SU-DHL-6 (cell line): ENCODE measurements at regions not wholly inside any gene's neighbourhood (a gene's known extent, or its start where the extent isn't known, plus 50 kb on each side); places are given as distances from the start of the nearest gene placed in this dataset.

Experiments used
- H2AFZ ChIP-seq: fragments of 200-600 bp; sonication (generic); 2 replicates; pipeline ENCODE4 v1.6.1; 2014; ENCODE audit warnings: low read depth, mild to moderate bottlenecking, moderate library complexity, mixed read lengths, antibody characterized with exemption, low read length; ENCODE audit not compliant: severe bottlenecking
- H3F3A ChIP-seq: fragments of 200-600 bp; shearing (Covaris generic); 2 replicates; pipeline ENCODE4 v1.6.0; 2016; ENCODE audit warnings: antibody characterized with exemption, mild to moderate bottlenecking; ENCODE audit not compliant: insufficient read depth
- H3K27ac ChIP-seq: fragments of 200-600 bp; sonication (generic); 2 replicates; pipeline ENCODE4 v1.5.1; 2016; ENCODE audit warnings: low read depth, mild to moderate bottlenecking, low read length, moderate library complexity, mixed read lengths
- H3K27me3 ChIP-seq: fragments of 200-600 bp; sonication (generic), shearing (Covaris generic); 2 replicates; pipeline ENCODE4 v1.6.0; 2014; ENCODE audit warnings: mild to moderate bottlenecking, low read length
- H3K36me3 ChIP-seq: fragments of 200-600 bp; sonication (generic); 2 replicates; pipeline ENCODE4 v1.6.1; 2014; ENCODE audit warnings: mild to moderate bottlenecking, low read length, mixed read lengths
- H3K4me2 ChIP-seq: fragments of 300-600, 200-600 bp; shearing (Covaris generic), sonication (generic); 2 replicates; pipeline ENCODE4 v1.6.0; 2014; ENCODE audit warnings: low read length, low read depth, mild to moderate bottlenecking; ENCODE audit not compliant: poor library complexity, severe bottlenecking
- H3K4me3 ChIP-seq: fragments of 200-600 bp; sonication (generic); 2 replicates; pipeline ENCODE4 v1.5.1; 2014; ENCODE audit warnings: antibody characterized with exemption, low read length, mild to moderate bottlenecking, mixed read lengths; ENCODE audit not compliant: insufficient read depth, poor library complexity, severe bottlenecking
- H3K79me2 ChIP-seq: fragments of 200-600 bp; sonication (generic); 2 replicates; pipeline ENCODE4 v1.6.1; 2014; ENCODE audit warnings: mild to moderate bottlenecking, low read length, moderate library complexity; ENCODE audit not compliant: insufficient read depth
- H3K9ac ChIP-seq: fragments of 200-600 bp; sonication (generic); 2 replicates; pipeline ENCODE4 v1.7.0; 2014; ENCODE audit warnings: mild to moderate bottlenecking, low read length
- H3K9me2 ChIP-seq: fragments of 200-600 bp; sonication (generic); replicated peaks from 2 replicates; pipeline ENCODE4 v1.6.1; 2014; ENCODE audit warnings: low read length; ENCODE audit not compliant: insufficient read depth
- H3K9me3 ChIP-seq: fragments of 200-600 bp; sonication (generic); 2 replicates; pipeline ENCODE4 v1.6.1; 2014; ENCODE audit warnings: low read length, mixed read lengths; ENCODE audit not compliant: insufficient read depth
- H4K20me1 ChIP-seq: fragments of 200-600 bp; sonication (generic); 2 replicates; pipeline ENCODE4 v1.6.1; 2014; ENCODE audit warnings: low read depth, mild to moderate bottlenecking, antibody characterized with exemption, low read length, moderate library complexity, mixed read lengths
- CTCF ChIP-seq: fragments of 200-600 bp; sonication (generic); IDR thresholded peaks from one replicate; pipeline ENCODE4 v1.5.1; 2017; ENCODE audit warnings: antibody characterized with exemption, mild to moderate bottlenecking, low read length, moderate library complexity; ENCODE audit not compliant: insufficient read depth, poor library complexity, severe bottlenecking
- EZH2phosphoT487 ChIP-seq: fragments of 200-600 bp; sonication (generic), shearing (Covaris generic); conservative IDR thresholded peaks from 2 replicates; pipeline ENCODE4 v1.6.1; 2018; ENCODE audit warnings: mild to moderate bottlenecking, antibody characterized with exemption, low read length, moderate library complexity, mixed read lengths

GRCh38 chr3:44070841-44071546 is 170.7 kb upstream of the TOPAZ1 start:
- Histone ChIP-seq H3K9me3 (no peaks in the 10 kb centered on the region), H3K9ac (no peak overlapping the region), H2AFZ (no peak overlapping the region), H3K79me2 (peaks cover 9% of the 10 kb centered on the region; the same call in 1 of the 2 replicates), H3K27ac (no peak overlapping the region), H3K4me2 (no peak overlapping the region), H3K9me2 (no peaks in the 10 kb centered on the region), H3K36me3 (no peaks in the 10 kb centered on the region), H3F3A (no peaks in the 10 kb centered on the region), H4K20me1 (no peaks in the 10 kb centered on the region), H3K27me3 (no peaks in the 10 kb centered on the region), H3K4me3 (no peak overlapping the region)
- TF ChIP-seq CTCF (no peak), EZH2phosphoT487 (no peak)

- H3F3A ChIP-seq: no peaks in the 10 kb centered on the region
- no peaks in the 10 kb centered on the region for H3K36me3 ChIP-seq
- peaks cover 9% of the 10 kb centered on the region; the same call in 1 of the 2 replicates for H3K79me2 ChIP-seq
- H3K9ac ChIP-seq: no peak overlapping the region
- no peak overlapping the region for H3K27ac ChIP-seq
- no peak overlapping the region for H2AFZ ChIP-seq
- TF ChIP-seq EZH2phosphoT487: no peak
- no peak for TF ChIP-seq CTCF
- no peak overlapping the region for H3K4me3 ChIP-seq
- H3K4me2 ChIP-seq: no peak overlapping the region
- H3K9me3 ChIP-seq: no peaks in the 10 kb centered on the region
- no peaks in the 10 kb centered on the region for H3K27me3 ChIP-seq
- no peaks in the 10 kb centered on the region for H4K20me1 ChIP-seq
- H3K9me2 ChIP-seq: no peaks in the 10 kb centered on the region
Observed at GRCh38 chr3:44072601-44073540, 168.8 kb upstream of the TOPAZ1 start.

- H3K27me3 ChIP-seq: no peaks in the 10 kb centered on the region
- no peak overlapping the region for H3K4me3 ChIP-seq
- H3K9ac ChIP-seq: no peak overlapping the region
- no peaks in the 10 kb centered on the region for H4K20me1 ChIP-seq
- H3F3A ChIP-seq: no peaks in the 10 kb centered on the region
- no peaks in the 10 kb centered on the region for H3K9me2 ChIP-seq
- H3K79me2 ChIP-seq: peaks cover 9% of the 10 kb centered on the region; the same call in 1 of the 2 replicates
- no peaks in the 10 kb centered on the region for H3K36me3 ChIP-seq
- H3K4me2 ChIP-seq: no peak overlapping the region
- H3K27ac ChIP-seq: no peak overlapping the region
- no peaks in the 10 kb centered on the region for H3K9me3 ChIP-seq
- TF ChIP-seq CTCF (no peak), EZH2phosphoT487 (no peak)
- no peak overlapping the region for H2AFZ ChIP-seq
Observed at GRCh38 chr3:44074181-44074580, 167.5 kb upstream of the TOPAZ1 start.
